ENCODE measurements at regions not wholly inside any gene's neighbourhood (a gene's known extent, or its start where the extent isn't known, plus 50 kb on each side); places are given as distances from the start of the nearest gene placed in this dataset.

- TF ChIP-seq CTCF (IDR thresholded peaks at IDR 0.05): no peak
- no peak for TF ChIP-seq MLX (CRISPR knock-in tag; IDR thresholded peaks at IDR 0.05)
- TF ChIP-seq STAT6 (CRISPR knock-in tag; conservative IDR thresholded peaks at IDR 0.05; ENCODE audit: low read depth): no peak
- no peak for TF ChIP-seq FOXK1 (CRISPR knock-in tag; IDR thresholded peaks at IDR 0.05)
- TF ChIP-seq TEAD1 (CRISPR knock-in tag; IDR thresholded peaks at IDR 0.05): no peak
- no peak for TF ChIP-seq ZNF416 (CRISPR knock-in tag; IDR thresholded peaks at IDR 0.05)
- no peak for TF ChIP-seq ARID4B (CRISPR knock-in tag; IDR thresholded peaks at IDR 0.05; ENCODE audit: borderline replicate concordance)
- no peak for TF ChIP-seq E2F4 (CRISPR knock-in tag; IDR thresholded peaks at IDR 0.05; ENCODE audit: borderline replicate concordance, low read depth)
- TF ChIP-seq SMAD4 (CRISPR knock-in tag; IDR thresholded peaks at IDR 0.05): no peak
- no peak for TF ChIP-seq ZNF121 (CRISPR knock-in tag; IDR thresholded peaks at IDR 0.05)
These were observed 164.6 kb upstream of the CASK start for GRCh38 chrX:42087960-42088359.
